ENCODE measurements at regions not wholly inside any gene's neighbourhood (a gene's known extent, or its start where the extent isn't known, plus 50 kb on each side); places are given as distances from the start of the nearest gene placed in this dataset.
"Not testable (repeated sequence)": the region's sequence is repeated elsewhere in the genome, so short reads cannot be mapped to it uniquely, and the experiment has no call there.

GRCh38 chr4:114088481-114088880 is 109.0 kb upstream of the ARSJ start:
- no peak for DNase-seq

- no peak for DNase-seq
These were observed 112.1 kb upstream of the ARSJ start for GRCh38 chr4:114091546-114091945.

- no peak for DNase-seq
These were observed 113.8 kb upstream of the ARSJ start for GRCh38 chr4:114093221-114093715.

GRCh38 chr4:114100288-114101031 is 121.0 kb upstream of the ARSJ start:
- no peak for DNase-seq

- DNase-seq = no peak
These were observed 124.5 kb upstream of the ARSJ start for GRCh38 chr4:114103908-114104307.

DNA sequence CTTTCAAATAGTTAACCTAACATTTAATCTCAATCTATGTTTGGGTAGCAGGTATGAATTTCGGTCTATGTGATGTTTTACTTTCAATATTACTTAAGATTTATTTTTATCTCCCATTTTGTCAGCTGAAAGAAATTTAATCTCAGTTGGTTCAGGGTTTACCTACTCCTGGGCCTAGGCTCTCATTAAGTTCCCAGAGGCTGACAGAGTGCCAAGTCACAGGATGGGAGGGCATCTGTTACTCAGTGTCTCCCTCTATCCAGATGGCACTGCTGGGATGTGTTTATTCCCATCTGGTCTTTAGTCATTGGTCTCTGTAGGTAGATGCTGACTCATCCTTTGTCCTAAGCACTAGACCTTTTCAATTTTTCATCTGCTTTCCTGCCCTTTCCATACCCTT is 129.4 kb upstream of the ARSJ start:
- DNase-seq = no peak

- no peak for DNase-seq
These were observed 130.3 kb upstream of the ARSJ start for GRCh38 chr4:114109776-114110175.

DNA sequence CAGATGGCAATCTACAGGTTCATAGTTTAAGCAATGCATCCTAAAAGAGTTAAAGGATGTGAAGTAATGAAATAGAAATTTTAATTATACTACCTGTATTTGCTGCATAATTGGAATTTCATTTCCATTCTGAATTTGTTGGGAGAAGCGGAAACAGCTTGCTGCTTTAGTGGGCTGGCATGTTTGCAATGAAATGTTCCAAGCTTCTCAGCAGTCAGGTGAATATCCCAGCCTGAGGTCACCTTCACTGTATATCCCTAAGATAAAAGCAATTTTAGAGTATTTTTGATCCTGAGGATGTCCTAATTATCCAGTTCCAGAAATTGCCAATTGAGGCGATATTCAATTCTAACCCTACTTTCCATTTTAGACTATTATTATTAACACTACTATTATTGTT is 136.1 kb upstream of the ARSJ start:
- no peak for DNase-seq

DNA sequence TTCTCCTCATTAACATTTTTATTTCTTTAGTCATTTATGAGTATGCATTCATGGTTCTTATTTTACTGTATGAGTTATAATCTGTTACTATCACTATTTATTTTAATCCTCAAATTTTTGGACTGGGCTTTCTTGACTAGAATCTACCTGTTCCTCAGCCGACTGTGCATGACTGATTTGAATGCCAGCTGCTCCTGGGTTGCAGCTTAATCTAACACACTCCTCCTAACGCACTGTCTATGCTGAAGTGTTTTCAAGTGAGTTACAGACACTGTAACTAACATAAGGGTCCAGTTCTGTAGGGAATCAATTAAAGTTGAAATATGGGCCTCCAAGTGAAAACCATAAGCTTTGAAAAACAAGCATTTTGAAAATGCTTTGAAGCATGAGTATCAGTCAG is 137.4 kb upstream of the ARSJ start:
- DNase-seq = no peak

DNA sequence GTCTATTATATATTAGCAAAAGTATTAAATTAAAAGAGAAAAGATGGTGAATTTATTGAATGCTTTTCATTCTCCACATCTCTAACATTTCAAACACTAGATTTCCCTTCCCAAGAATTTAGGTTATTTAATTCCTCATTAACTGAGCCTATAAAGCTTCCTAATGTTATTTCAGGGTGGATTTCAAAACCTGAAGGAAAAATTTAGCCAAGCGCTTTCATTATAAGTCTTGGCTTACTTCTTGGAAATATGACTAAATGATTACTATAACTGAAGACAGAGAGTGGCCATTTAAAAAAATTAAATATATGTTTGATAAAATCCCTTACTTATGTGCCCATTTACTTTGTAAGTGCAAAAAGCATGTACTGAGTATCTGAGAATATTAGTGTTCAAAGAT is 141.8 kb upstream of the ARSJ start:
- DNase-seq = no peak

DNA sequence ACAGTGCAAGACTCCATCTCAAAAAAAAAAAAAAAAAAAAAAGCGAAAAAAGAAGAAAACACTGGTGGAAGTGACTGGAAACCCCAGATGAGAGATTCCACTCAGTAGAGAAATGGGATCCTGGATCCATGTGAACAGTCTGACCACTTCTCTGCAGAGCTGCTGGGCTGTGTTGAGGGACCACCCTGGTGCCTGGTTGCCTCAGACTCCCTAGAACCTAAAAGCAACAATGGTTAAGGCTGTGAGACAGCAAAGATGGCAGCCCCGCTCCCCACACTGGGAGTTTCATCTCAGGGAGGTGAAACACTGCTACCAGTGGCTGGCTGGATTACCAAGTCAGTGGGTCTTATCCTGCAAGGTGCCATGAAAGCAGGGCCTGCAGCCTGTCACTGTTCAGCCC is 152.8 kb upstream of the ARSJ start:
- DNase-seq = no peak

DNA sequence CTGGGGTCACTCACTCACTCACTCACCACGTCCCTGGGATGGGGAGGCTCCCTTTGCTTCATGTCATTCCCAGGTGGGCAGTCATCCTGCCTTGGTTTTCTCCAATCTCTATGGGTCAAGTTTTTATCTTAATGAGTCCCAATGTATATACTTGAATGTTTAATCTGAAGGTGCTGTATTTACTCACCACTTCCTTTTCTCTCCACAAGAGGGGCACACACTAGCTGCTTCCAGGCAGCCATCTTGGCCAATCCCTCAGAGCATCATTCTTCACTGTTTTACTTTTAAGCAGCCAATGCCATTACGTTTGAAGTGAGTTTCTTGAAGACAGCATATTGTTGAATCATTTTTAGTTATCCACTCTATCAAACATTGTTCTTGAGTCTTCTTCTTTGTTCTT is 153.4 kb upstream of the ARSJ start:
- no peak for DNase-seq

- no peak for DNase-seq
These were observed 156.6 kb upstream of the ARSJ start for GRCh38 chr4:114136069-114136468.

DNA sequence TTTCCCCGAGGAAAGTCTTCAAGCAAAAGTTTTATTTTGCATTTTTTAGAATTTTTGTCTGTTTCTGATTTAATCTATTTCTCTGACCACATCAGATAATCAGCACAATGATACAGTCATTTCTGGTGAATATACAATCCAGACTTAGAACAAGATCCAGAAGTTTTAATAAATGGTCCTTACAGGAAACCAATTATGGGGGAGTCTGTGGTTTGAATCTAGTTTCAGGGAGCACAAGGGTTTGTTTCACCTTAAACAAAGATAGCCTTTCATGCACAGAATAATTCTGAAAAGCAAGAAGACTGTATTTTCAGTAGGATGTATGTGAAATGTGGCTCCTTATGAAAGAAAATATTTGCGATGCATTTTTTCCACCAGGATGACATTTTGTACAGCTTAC is 158.5 kb upstream of the ARSJ start:
- DNase-seq = no peak

DNA sequence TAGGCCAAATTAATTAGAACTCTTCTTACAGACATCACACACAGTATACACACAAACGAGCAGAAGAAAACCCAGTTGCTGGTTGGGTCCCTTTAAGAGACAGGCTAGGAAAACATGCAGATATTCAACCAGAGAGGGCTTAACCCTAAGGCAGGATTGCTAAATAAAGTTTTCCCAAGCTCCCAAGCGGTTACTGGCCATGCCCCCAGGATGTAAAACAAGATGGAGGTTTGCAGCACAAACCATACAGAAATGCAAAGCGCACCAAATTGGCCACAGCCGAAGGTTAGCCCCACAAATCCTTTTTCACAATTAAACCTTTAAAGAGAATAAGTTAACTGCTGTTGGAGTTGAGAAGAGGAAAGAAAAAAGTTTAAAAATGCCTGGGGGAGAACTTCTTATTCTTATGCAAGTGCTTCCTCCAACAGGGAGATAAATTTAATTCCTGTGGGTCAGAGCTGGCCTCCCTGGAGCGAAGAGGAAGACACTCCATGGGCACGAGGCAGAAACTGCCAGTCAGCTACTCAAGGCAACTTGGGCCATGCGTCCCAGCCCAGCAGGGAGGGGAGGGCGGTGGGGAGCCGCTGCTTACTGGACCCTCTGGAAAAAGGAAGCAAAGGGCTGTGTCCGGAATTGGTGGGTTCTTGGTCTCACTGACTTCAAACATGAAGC is 167.6 kb upstream of the ARSJ start:
- no peak for DNase-seq

- not testable (repeated sequence) for DNase-seq
These were observed 168.3 kb upstream of the ARSJ start for GRCh38 chr4:114147619-114148208.

DNA sequence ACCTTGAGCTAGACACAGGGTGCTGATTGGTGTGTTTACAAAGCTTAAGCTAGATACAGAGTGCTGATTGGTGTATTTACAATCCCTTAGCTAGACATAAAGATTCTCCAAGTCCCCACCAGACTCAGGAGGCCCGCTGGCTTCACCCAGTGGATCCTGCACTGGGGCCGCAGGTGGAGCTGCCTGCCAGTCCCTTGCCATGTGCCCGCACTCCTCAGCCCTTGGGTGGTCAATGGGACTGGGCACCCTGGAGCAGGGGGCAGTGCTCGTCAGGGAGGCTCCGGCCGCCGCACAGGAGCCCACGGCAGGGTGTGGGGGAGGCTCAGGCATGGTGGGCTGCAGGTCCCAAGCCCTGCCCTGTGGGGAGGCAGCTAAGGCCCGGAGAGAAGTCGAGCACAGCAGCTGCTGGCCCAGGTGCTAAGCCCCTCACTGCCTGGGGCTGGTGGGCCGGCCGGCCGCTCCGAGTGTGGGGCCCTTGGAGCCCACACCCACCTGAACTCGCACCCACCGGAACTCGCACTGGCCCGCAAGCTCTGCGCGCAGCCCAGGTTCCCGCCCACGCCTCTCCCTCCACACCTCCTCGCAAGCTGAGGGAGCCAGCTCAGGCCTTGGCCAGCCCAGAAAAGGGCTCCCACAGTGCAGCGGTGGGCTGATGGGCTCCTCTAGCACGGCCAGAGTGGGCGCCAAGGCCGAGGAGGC is 169.1 kb upstream of the ARSJ start:
- DNase-seq = not testable (repeated sequence)

- no peak for DNase-seq
These were observed 176.9 kb upstream of the ARSJ start for GRCh38 chr4:114156371-114156770.

DNA sequence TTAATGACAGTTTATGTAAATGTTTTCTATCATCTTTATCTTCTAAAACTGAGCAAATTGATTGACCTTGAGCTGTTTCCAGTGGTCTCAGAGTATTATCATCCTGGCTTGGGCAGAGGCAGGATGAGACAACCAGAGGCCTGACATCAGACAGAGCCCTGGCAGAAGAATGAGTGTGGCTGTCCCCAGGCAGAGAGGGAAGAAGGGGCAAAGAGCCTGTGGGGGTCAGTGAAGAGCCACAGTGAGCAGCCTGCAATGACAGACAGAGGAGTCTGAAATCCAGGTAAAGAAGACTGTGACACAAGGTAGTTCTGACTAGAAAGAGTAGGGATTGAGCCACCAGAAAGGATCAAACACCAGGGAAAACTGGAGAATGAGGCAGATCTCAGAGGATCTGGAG is 182.4 kb upstream of the ARSJ start:
- no peak for DNase-seq

DNA sequence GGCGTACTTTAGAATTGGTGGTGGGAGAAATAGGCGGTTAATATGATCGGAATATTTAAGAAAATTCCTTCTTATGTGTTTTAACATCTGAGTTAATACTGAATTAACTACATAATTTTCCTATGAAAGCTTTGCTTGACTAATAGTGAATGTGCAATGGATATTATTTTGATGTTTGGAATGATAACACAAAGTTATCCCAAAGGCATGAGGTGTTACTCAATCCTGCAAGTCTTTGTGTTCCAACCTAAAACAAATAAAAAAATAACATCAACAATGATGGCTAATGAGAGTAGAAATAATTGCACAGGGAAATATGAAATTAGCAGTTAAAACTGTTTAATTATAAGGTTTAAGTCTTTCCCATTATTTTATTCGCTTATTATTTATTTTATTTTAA is 183.6 kb upstream of the ARSJ start:
- no peak for DNase-seq

DNA sequence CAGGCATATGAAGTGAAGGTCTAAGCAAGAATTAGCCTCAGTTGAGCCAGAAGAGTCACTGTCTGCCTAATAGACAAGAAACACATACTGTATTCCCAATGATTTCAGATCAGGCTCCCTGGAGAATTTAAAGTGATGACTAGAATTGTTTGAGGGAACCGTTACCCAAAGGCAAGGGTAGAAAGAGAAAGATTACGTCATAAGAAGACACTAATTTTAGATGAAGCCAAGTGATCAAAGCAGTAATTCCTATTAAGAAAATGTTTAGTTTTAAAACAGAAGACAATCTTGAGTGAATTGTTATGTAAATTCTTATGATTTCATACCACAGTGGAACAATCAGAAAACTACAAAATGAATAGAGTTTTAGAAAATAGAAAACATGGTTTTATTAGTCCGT is 194.5 kb upstream of the ARSJ start:
- no peak for DNase-seq

GRCh38 chr4:114177628-114178027 is 198.2 kb upstream of the ARSJ start:
- DNase-seq = no peak

GRCh38 chr4:114178392-114178791 is 198.9 kb upstream of the ARSJ start:
- DNase-seq = no peak

GRCh38 chr4:114180481-114180880 is 201.0 kb upstream of the ARSJ start:
- DNase-seq = peak; percentile 0

All from GOT3 (cell line).